PFSK-1 (cell line): ENCODE measurements at regions not wholly inside any gene's neighbourhood (a gene's known extent, or its start where the extent isn't known, plus 50 kb on each side); places are given as distances from the start of the nearest gene placed in this dataset.

Experiments
- FOXP2 ChIP-seq: optimal IDR thresholded peaks from 2 replicates; pipeline ENCODE3; 2011; ENCODE audit warnings: borderline replicate concordance, control low read depth, inconsistent platforms; ENCODE audit not compliant: insufficient read depth; ENCODE audit errors: extremely low read length, extremely low read depth
- POLR2AphosphoS5 ChIP-seq: IDR thresholded peaks from 2 replicates; pipeline ENCODE4 v1.6.1; 2012; ENCODE audit warnings: low read depth, mild to moderate bottlenecking, control low read depth, low read length, moderate library complexity
- SIN3A ChIP-seq: IDR thresholded peaks from 2 replicates; pipeline ENCODE4 v1.6.1; 2012; ENCODE audit warnings: mild to moderate bottlenecking, low read length, moderate library complexity, borderline replicate concordance; ENCODE audit not compliant: insufficient read depth
- TAF1 ChIP-seq: IDR thresholded peaks from 2 replicates; pipeline ENCODE4 v1.6.1; 2012; ENCODE audit warnings: low read length, control low read depth, borderline replicate concordance; ENCODE audit not compliant: insufficient read depth
- TF ChIP-seq, protein P1 (sequence below), 2 experiments: IDR thresholded peaks; 2 replicates each; pipeline versions ENCODE4 v1.6.1 to v1.8.0; 2011 to 2012; ENCODE audit warnings: low read depth in 2 of 2, low read length in 2 of 2, control low read depth in 1 of 2, inconsistent platforms in 1 of 2, mild to moderate bottlenecking in 1 of 2, moderate library complexity in 1 of 2; ENCODE audit not compliant: insufficient read depth in 1 of 2

DNA sequence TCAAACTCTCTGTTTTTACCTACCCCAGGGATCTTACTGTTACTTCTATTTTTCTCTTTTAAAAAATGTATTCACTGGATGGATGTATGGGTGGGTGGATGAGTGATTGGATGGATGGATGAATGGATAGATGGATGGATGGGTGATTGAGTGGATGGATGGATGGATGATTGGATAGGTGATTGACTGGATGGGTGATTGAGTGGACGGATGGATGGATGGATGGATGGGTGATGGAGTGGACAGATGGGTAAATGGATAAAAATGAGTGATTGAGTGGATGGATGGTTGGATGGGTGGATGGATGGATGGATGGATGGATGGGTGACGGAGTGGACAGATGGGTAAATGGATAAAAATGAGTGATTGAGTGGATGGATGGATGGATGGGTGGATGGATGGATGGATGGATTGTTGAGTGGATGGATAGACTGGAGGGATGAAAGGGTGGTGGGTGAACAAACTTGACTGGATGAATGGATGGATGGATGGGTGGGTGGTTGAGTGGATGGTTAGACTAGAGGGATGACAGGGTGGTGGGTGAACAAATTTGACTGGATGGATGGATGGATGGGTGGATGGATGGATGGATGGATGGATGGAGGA lies 118.0 kb upstream of the ZBTB40 start:
- no peak for TF ChIP-seq TAF1

DNA sequence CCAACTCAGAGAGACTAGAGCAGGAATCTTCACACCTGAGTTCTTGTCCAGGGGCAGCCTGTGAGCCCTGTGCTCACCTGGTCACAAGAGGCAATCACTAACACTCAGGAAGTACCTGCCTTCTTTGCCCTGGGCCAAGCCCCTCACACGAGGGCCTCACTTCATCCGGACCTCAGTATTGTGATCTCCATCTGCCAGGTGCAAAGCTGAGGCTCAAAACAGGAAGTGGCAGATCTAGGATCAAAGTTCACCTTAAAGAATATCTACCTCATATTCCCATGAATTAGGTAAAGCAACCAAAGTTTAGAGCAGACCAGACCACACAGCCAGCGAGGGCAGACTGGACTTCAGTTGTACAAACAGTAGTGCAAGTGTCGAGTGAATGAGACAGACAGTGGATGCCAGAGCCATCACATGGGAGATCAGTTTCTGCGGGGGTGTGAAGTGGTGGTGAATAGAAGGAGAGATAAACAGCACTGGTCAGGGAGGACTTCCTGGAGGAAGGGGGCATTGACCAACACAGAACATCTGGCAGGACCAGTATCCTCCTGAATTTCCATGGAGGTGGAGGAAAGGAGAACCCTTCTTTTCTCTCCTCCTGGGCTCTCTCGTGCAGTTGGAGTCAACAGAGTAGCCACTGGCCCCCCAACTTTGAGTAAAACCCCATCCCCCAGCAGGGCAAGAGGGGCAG lies 116.6 kb upstream of the ZBTB40 start:
- TF ChIP-seq POLR2AphosphoS5: no peak
- TF ChIP-seq, protein P1, sequence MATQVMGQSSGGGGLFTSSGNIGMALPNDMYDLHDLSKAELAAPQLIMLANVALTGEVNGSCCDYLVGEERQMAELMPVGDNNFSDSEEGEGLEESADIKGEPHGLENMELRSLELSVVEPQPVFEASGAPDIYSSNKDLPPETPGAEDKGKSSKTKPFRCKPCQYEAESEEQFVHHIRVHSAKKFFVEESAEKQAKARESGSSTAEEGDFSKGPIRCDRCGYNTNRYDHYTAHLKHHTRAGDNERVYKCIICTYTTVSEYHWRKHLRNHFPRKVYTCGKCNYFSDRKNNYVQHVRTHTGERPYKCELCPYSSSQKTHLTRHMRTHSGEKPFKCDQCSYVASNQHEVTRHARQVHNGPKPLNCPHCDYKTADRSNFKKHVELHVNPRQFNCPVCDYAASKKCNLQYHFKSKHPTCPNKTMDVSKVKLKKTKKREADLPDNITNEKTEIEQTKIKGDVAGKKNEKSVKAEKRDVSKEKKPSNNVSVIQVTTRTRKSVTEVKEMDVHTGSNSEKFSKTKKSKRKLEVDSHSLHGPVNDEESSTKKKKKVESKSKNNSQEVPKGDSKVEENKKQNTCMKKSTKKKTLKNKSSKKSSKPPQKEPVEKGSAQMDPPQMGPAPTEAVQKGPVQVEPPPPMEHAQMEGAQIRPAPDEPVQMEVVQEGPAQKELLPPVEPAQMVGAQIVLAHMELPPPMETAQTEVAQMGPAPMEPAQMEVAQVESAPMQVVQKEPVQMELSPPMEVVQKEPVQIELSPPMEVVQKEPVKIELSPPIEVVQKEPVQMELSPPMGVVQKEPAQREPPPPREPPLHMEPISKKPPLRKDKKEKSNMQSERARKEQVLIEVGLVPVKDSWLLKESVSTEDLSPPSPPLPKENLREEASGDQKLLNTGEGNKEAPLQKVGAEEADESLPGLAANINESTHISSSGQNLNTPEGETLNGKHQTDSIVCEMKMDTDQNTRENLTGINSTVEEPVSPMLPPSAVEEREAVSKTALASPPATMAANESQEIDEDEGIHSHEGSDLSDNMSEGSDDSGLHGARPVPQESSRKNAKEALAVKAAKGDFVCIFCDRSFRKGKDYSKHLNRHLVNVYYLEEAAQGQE (IDR thresholded peaks at IDR 0.05; ENCODE audit: insufficient read depth in 1 of 2, low read depth in 2 of 2, low read length in 2 of 2): no peak
- no peak for TF ChIP-seq SIN3A
- TF ChIP-seq TAF1: no peak
- no peak for TF ChIP-seq FOXP2

DNA sequence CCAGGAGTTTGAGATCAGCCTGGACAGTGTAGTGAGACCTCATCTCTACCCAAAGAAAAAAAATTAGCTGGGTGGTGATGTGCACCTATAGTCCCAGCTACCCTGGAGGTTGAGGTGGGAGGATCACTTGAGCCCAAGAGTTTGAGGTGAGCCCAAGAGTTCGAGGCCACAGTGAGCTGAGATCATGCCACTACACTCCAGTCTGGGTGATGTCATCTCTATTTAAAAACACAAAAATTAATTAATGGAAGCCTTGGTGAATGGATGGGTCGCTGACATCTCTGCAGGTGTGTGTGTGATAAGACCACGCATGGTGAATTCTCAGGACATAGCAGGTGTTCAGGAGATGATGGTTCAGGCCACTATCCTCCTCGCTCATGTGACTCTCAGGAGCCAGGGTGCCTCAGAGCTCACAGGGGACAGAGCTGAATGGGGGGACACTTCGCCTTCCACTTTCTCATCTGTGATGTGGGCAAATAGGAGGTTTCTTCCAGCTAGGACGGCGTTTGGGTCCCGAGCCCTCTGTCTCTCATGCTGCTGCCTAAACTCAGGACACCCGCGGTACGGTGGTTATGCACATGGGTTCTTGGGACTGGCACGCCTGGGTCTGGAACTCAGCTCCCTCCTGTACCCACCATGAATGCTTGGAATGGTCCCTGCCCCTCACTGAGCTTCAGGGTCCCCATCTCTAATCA lies 113.4 kb upstream of the ZBTB40 start:
- no peak for TF ChIP-seq FOXP2
- no peak for TF ChIP-seq TAF1
- TF ChIP-seq, protein P1 (IDR thresholded peaks at IDR 0.05; ENCODE audit: insufficient read depth in 1 of 2, low read depth in 2 of 2, low read length in 2 of 2): no peak
- no peak for TF ChIP-seq POLR2AphosphoS5
- no peak for TF ChIP-seq SIN3A

DNA sequence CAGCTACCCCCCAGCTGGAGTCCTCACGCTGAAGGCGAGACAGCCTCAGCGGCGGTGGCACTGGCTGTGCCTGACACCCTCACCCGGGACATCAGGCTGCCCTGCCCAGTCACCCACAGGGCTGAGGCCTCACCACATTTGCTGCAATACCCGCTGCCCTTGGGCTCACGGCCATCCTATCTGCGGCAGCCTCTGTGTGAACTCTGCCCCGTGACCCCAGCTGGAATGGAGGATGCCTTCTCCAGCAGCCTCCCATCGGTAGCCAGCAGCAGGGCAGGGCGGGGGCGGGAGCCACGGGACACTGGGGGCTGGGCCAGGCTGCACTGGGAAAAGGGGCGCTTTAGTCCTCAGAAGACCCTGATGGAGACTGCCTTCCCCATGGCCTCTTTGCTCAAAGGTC lies 112.4 kb upstream of the ZBTB40 start:
- TF ChIP-seq TAF1 (no peak), FOXP2 (no peak), SIN3A (no peak), POLR2AphosphoS5 (no peak)
- TF ChIP-seq, protein P1 (IDR thresholded peaks at IDR 0.05; ENCODE audit: insufficient read depth in 1 of 2, low read depth in 2 of 2, low read length in 2 of 2): no peak

DNA sequence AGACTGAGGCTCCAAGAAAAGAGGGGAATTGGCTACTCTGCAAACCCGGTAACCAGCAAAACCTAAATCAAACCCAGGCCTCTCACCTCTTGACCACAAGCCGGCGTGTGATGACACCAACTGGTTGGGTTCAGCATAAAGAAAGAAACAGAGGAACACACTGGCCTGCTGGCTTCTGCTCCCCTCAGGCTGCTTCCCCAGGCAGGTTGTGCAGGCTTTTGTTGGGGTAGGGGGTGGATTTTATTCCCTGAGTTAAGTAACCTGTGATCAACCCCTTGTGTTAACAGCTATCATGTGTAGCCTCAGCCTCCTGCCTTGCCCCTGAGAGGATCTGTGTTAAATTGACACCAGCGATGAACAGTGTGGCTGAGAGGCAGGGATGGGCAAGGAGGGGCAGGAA lies 111.6 kb upstream of the ZBTB40 start:
- TF ChIP-seq TAF1 (no peak), FOXP2 (no peak), POLR2AphosphoS5 (no peak), SIN3A (no peak)

DNA sequence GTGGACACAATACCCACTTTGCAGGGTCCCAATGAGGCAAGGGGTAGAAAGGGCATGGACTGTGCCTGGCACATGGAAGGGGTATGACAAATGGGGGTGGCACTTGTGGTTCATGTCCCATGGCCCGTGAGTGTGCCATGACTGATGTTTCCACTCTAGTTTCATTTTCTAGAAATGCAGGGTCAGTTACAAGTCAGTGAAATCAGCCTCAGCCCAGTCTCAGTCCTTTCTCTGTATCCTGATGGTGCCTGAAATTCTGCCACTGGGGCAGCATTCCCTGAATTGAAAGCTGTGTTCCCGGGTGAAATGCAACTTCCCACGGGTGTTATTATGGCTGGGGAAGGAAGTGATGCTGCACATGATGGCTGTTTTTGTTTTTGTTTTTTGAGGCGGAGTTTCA lies 110.8 kb upstream of the ZBTB40 start:
- no peak for TF ChIP-seq POLR2AphosphoS5
- TF ChIP-seq SIN3A: no peak
- no peak for TF ChIP-seq FOXP2
- TF ChIP-seq TAF1: no peak
- TF ChIP-seq, protein P1 (IDR thresholded peaks at IDR 0.05; ENCODE audit: insufficient read depth in 1 of 2, low read depth in 2 of 2, low read length in 2 of 2): no peak
